H1 (cell line): ENCODE measurements at regions not wholly inside any gene's neighbourhood (a gene's known extent, or its start where the extent isn't known, plus 50 kb on each side); places are given as distances from the start of the nearest gene placed in this dataset.

Source experiments
- CTCF ChIA-PET: fragments of 300-600 bp; sonication (Branson Sonifier 250); formaldehyde crosslinking; loops from one replicate; lab custom pipeline; 2021; ENCODE audit not compliant: partially characterized antibody; lab: Charles Lee
- POLR2A ChIA-PET: fragments of 300-600 bp; sonication (Branson Sonifier 250); formaldehyde crosslinking; loops from one replicate; lab custom pipeline; 2021; ENCODE audit warnings: inconsistent platforms; ENCODE audit not compliant: partially characterized antibody; lab: Charles Lee
- DNase-seq, 2 experiments: peaks; one replicate each; pipeline versions ENCODE4 v3.0.0 to v3.0.0-alpha.2; 2010 to 2022; ENCODE audit warnings: low spot score in 2 of 2, low read depth in 1 of 2, mixed read lengths in 1 of 2
- FAIRE-seq: peaks from 2 replicates; lab custom pipeline; 2011; peaks lifted over from hg19 to GRCh38; lab: Jason Lieb, UNC
- H2AFZ ChIP-seq: 2 replicates; pipeline ENCODE4 v1.8.1; 2012; ENCODE audit warnings: low read length, inconsistent platforms
- H2AK5ac ChIP-seq: 2 replicates; pipeline ENCODE4 v1.6.1; 2013; ENCODE audit warnings: low read depth, low read length
- H2BK120ac ChIP-seq: replicated peaks from 2 replicates; pipeline ENCODE3; 2013; ENCODE audit warnings: low read depth, low read length, inconsistent platforms
- H2BK12ac ChIP-seq: 2 replicates; pipeline ENCODE4 v1.6.1; 2013; ENCODE audit warnings: low read depth, low read length
- H2BK15ac ChIP-seq: 2 replicates; pipeline ENCODE4 v1.6.1; 2013; ENCODE audit warnings: low read length
- H2BK20ac ChIP-seq: 2 replicates; pipeline ENCODE4 v1.6.1; 2013; ENCODE audit warnings: low read length
- H2BK5ac ChIP-seq: 2 replicates; pipeline ENCODE4 v1.6.1; 2013; ENCODE audit warnings: low read depth, low read length
- H3K14ac ChIP-seq: 2 replicates; pipeline ENCODE4 v1.6.1; 2013; ENCODE audit warnings: inconsistent platforms; ENCODE audit not compliant: insufficient read length
- H3K18ac ChIP-seq: 2 replicates; pipeline ENCODE4 v1.6.1; 2013; ENCODE audit warnings: low read length; ENCODE audit errors: extremely low read depth
- H3K23ac ChIP-seq: 2 replicates; pipeline ENCODE4 v1.6.1; 2013; ENCODE audit warnings: inconsistent platforms; ENCODE audit not compliant: insufficient read length
- H3K23me2 ChIP-seq: 2 replicates; pipeline ENCODE4 v1.6.1; 2013; ENCODE audit warnings: low read depth, low read length
- H3K27ac ChIP-seq: 2 replicates; pipeline ENCODE4 v1.6.1; 2011; ENCODE audit warnings: low read depth, low read length, inconsistent platforms
- H3K27me3 ChIP-seq, 4 experiments: replicated peaks in 1 of 4; 1 replicate in 1 of 4; 2 replicates in 3 of 4; pipeline versions ENCODE4 v1.6.1 to v1.8.1; 2011 to 2013; ENCODE audit warnings: low read length in 3 of 4, mild to moderate bottlenecking in 3 of 4, inconsistent platforms in 2 of 4, mixed read lengths in 2 of 4, moderate library complexity in 1 of 4; ENCODE audit not compliant: control insufficient read depth in 3 of 4, insufficient read depth in 3 of 4; ENCODE audit errors: extremely low read depth in 1 of 4
- H3K36me3 ChIP-seq, 4 experiments: 2 replicates each; pipeline versions ENCODE4 v1.6.1 to v1.8.1; 2011 to 2013; ENCODE audit warnings: mild to moderate bottlenecking in 4 of 4, low read length in 3 of 4, moderate library complexity in 2 of 4, control low read depth in 1 of 4, inconsistent platforms in 1 of 4; ENCODE audit not compliant: insufficient read depth in 4 of 4, control insufficient read depth in 2 of 4
- H3K4ac ChIP-seq: replicated peaks from 2 replicates; pipeline ENCODE3; 2013; ENCODE audit warnings: low read length, low read depth, mixed read lengths, inconsistent platforms; ENCODE audit not compliant: insufficient read length
- H3K4me1 ChIP-seq, 4 experiments: replicated peaks in 1 of 4; 1 replicate in 1 of 4; 2 replicates in 3 of 4; pipeline versions ENCODE4 v1.6.1 to v1.8.1; 2011 to 2013; ENCODE audit warnings: low read length in 3 of 4, inconsistent platforms in 2 of 4, mixed read lengths in 1 of 4; ENCODE audit not compliant: insufficient read depth in 4 of 4, control insufficient read depth in 3 of 4
- H3K4me2 ChIP-seq, 2 experiments: 2 replicates each; pipeline versions ENCODE4 v1.6.1 to v1.8.1; 2011 to 2013; ENCODE audit warnings: low read depth in 2 of 2, low read length in 2 of 2, control low read depth in 1 of 2, inconsistent platforms in 1 of 2, mild to moderate bottlenecking in 1 of 2; ENCODE audit not compliant: insufficient read depth in 1 of 2
- H3K4me3 ChIP-seq, 4 experiments: fragments of 200-600, 300-600 bp in 1 of 4; sonication (generic), shearing (Covaris generic), sonication (Bioruptor Twin) in 1 of 4; 2 replicates each; pipeline versions ENCODE4 v1.5.1 to v1.8.1; 2011 to 2016; ENCODE audit warnings: low read length in 4 of 4, low read depth in 3 of 4, control low read depth in 2 of 4, inconsistent platforms in 2 of 4, mild to moderate bottlenecking in 2 of 4, mixed read lengths in 1 of 4, moderate library complexity in 1 of 4; ENCODE audit not compliant: insufficient read depth in 2 of 4; ENCODE audit errors: extremely low read depth in 1 of 4
- H3K56ac ChIP-seq: replicated peaks from 2 replicates; pipeline ENCODE3; 2013; ENCODE audit warnings: low read depth, mild to moderate bottlenecking, mixed read lengths, low read length, inconsistent platforms; ENCODE audit not compliant: insufficient read length
- H3K79me1 ChIP-seq: 2 replicates; pipeline ENCODE4 v1.6.1; 2013; ENCODE audit warnings: low read depth, low read length, control low read depth
- H3K79me2 ChIP-seq, 2 experiments: 2 replicates each; pipeline versions ENCODE4 v1.6.1 to v1.8.1; 2012 to 2013; ENCODE audit warnings: low read length in 2 of 2, mild to moderate bottlenecking in 2 of 2, inconsistent platforms in 1 of 2; ENCODE audit not compliant: insufficient read depth in 2 of 2, control insufficient read depth in 1 of 2
- H3K9ac ChIP-seq, 4 experiments: replicated peaks in 1 of 4; 1 replicate in 1 of 4; 2 replicates in 3 of 4; pipeline versions ENCODE4 v1.6.1 to v1.8.1; 2011 to 2013; ENCODE audit warnings: low read depth in 3 of 4, low read length in 3 of 4, control low read depth in 2 of 4, mild to moderate bottlenecking in 2 of 4, moderate library complexity in 2 of 4, inconsistent platforms in 1 of 4; ENCODE audit errors: extremely low read depth in 1 of 4
- H3K9me3 ChIP-seq, 2 experiments: 2 replicates each; pipeline versions ENCODE4 v1.6.1 to v1.8.1; 2012 to 2013; ENCODE audit warnings: mild to moderate bottlenecking in 2 of 2, moderate library complexity in 2 of 2, control low read depth in 1 of 2, inconsistent platforms in 1 of 2, low read depth in 1 of 2, low read length in 1 of 2, mixed read lengths in 1 of 2; ENCODE audit not compliant: insufficient read depth in 2 of 2
- H4K20me1 ChIP-seq, 2 experiments: replicated peaks in 1 of 2; 2 replicates each; pipeline versions ENCODE3 to v1.8.1; 2011 to 2013; ENCODE audit warnings: inconsistent platforms in 2 of 2, low read length in 2 of 2, mild to moderate bottlenecking in 1 of 2; ENCODE audit not compliant: insufficient read depth in 2 of 2, control insufficient read depth in 1 of 2
- H4K5ac ChIP-seq: 2 replicates; pipeline ENCODE4 v1.6.1; 2013; ENCODE audit warnings: low read length, low read depth, mixed read lengths, inconsistent platforms; ENCODE audit not compliant: insufficient read length
- H4K8ac ChIP-seq: 2 replicates; pipeline ENCODE4 v1.8.0; 2013; ENCODE audit warnings: mild to moderate bottlenecking, moderate library complexity, low read length, inconsistent platforms; ENCODE audit not compliant: insufficient read depth; ENCODE audit errors: extremely low read depth
- H4K91ac ChIP-seq: replicated peaks from 2 replicates; pipeline ENCODE3; 2013; ENCODE audit warnings: low read length, mixed read lengths, inconsistent platforms; ENCODE audit not compliant: insufficient read length
- ASH2L ChIP-seq: fragments of 200-600, 300-600 bp; sonication (generic); IDR thresholded peaks from one replicate; pipeline ENCODE4 v1.7.1; 2017; ENCODE audit warnings: low read length
- CBX8 ChIP-seq: fragments of 300-800, 300-1000 bp; sonication (generic); IDR thresholded peaks from 2 replicates; pipeline ENCODE4 v1.7.1; 2016; ENCODE audit warnings: low read depth, low read length, borderline replicate concordance
- EZH2 ChIP-seq: fragments of 200-600 bp; sonication (generic); IDR thresholded peaks from 2 replicates; pipeline ENCODE4 v1.7.1; 2012; ENCODE audit warnings: low read depth, mild to moderate bottlenecking, moderate library complexity, low read length, inconsistent platforms; ENCODE audit not compliant: severe bottlenecking
- HDAC6 ChIP-seq: IDR thresholded peaks from one replicate; pipeline ENCODE4 v1.7.1; 2012; ENCODE audit warnings: low read depth, mild to moderate bottlenecking, inconsistent platforms, low read length, moderate library complexity
- POLR2AphosphoS5 ChIP-seq: IDR thresholded peaks from 2 replicates; pipeline ENCODE4 v1.6.1; 2011; ENCODE audit warnings: low read depth, low read length
- POU5F1 ChIP-seq: IDR thresholded peaks from 2 replicates; pipeline ENCODE4 v1.6.1; 2011; ENCODE audit warnings: low read depth, mild to moderate bottlenecking, low read length, moderate library complexity
- RFX5 ChIP-seq: IDR thresholded peaks from 2 replicates; pipeline ENCODE4 v1.6.1; 2011; ENCODE audit warnings: low read depth, low read length, improper control_type of control experiment, borderline replicate concordance
- RNF2 ChIP-seq: fragments of 200-900, 300-1000 bp; sonication (generic); IDR thresholded peaks from 2 replicates; pipeline ENCODE4 v1.7.1; 2016; ENCODE audit warnings: borderline replicate concordance, low read depth, mild to moderate bottlenecking, antibody characterized with exemption, low read length; ENCODE audit not compliant: poor library complexity, severe bottlenecking; ENCODE audit errors: missing control alignments
- SIX5 ChIP-seq: IDR thresholded peaks from 2 replicates; pipeline ENCODE4 v1.6.1; 2011; ENCODE audit warnings: mild to moderate bottlenecking, low read depth, low read length
- SP4 ChIP-seq: IDR thresholded peaks from 2 replicates; pipeline ENCODE4 v1.6.1; 2012; ENCODE audit warnings: low read length, inconsistent platforms
- SRF ChIP-seq: IDR thresholded peaks from 2 replicates; pipeline ENCODE4 v1.6.1; 2011; ENCODE audit warnings: mild to moderate bottlenecking, low read depth, low read length, moderate library complexity
- TAF7 ChIP-seq: optimal IDR thresholded peaks from 2 replicates; pipeline ENCODE3; 2011; ENCODE audit warnings: low read depth, mild to moderate bottlenecking, inconsistent platforms, low read length, moderate library complexity, borderline replicate concordance
- TBP ChIP-seq: IDR thresholded peaks from 2 replicates; pipeline ENCODE4 v1.6.1; 2011; ENCODE audit warnings: low read depth, low read length, improper control_type of control experiment
- TCF12 ChIP-seq: IDR thresholded peaks from 2 replicates; pipeline ENCODE4 v1.6.1; 2011; ENCODE audit warnings: low read depth, mild to moderate bottlenecking, low read length
- WGBS, 2 experiments: shearing (Covaris generic) in 1 of 2; methylation state at CpG; one replicate each; pipeline versions ENCODE4 v1.1.6 to v1.1.7; 2013 to 2015; ENCODE audit warnings: low lambda C conversion rate in 2 of 2, mixed read lengths in 2 of 2, inconsistent platforms in 1 of 2, low coverage in 1 of 2, missing lambda C conversion rate in 1 of 2; ENCODE audit not compliant: insufficient replicate concordance in 2 of 2, insufficient coverage in 1 of 2, insufficient read length in 1 of 2; ENCODE audit errors: extremely low coverage in 1 of 2, missing lambda C conversion rate in 1 of 2; 5-methylcytosine and 5-hydroxymethylcytosine counted together

- Histone ChIP-seq H4K91ac (no peak overlapping the region), H3K27ac (no peak overlapping the region), H3K36me3 (no peaks in the 10 kb centered on the region), H4K5ac (no peak overlapping the region), H3K56ac (no peak overlapping the region), H3K9me3 (no peaks in the 10 kb centered on the region), H3K23me2 (no peaks in the 10 kb centered on the region; the same call in 1 of the 2 replicates), H2BK15ac (no peak overlapping the region), H3K79me2 (no peaks in the 10 kb centered on the region), H2BK12ac (no peak overlapping the region), H3K4me1 (no peaks in the 10 kb centered on the region), H2BK5ac (no peak overlapping the region), H3K4me2 (no peak overlapping the region), H2BK120ac (no peak overlapping the region), H3K27me3 (no peaks in the 10 kb centered on the region), H3K79me1 (no peaks in the 10 kb centered on the region), H3K14ac (no peak overlapping the region), H2AK5ac (no peak overlapping the region), H3K4me3 (no peak overlapping the region), H3K4ac (no peak overlapping the region), H4K20me1 (no peaks in the 10 kb centered on the region), H3K23ac (no peak overlapping the region), H2BK20ac (no peak overlapping the region), H4K8ac (no peak overlapping the region), H2AFZ (no peak overlapping the region), H3K9ac (no peak overlapping the region), H3K18ac (no peak overlapping the region)
- POLR2A ChIA-PET: no interaction called here
- CTCF ChIA-PET: no interaction called here
- WGBS, 2 experiments: 93% methylated on average over 3 of the region's 3 CpGs; no CpG with 5 or more reads in 1 of the 2 experiments
- DNase-seq: no peak
- no peak for FAIRE-seq
- no peak for TF ChIP-seq TBP
- no peak for TF ChIP-seq RNF2
- no peak for TF ChIP-seq TAF7
- no peak for TF ChIP-seq EZH2
- no peak for TF ChIP-seq SRF
- no peak for TF ChIP-seq POU5F1
- no peak for TF ChIP-seq TCF12
- no peak for TF ChIP-seq POLR2AphosphoS5
- no peak for TF ChIP-seq CBX8
- TF ChIP-seq SP4: no peak
- no peak for TF ChIP-seq RFX5
- no peak for TF ChIP-seq HDAC6
- no peak for TF ChIP-seq SIX5
- TF ChIP-seq ASH2L: no peak
These were observed 771.2 kb upstream of the ARRDC4 start for GRCh38 chr15:97189162-97189780.
